Keratinocyte (primary cell): ENCODE measurements at regions not wholly inside any gene's neighbourhood (a gene's known extent, or its start where the extent isn't known, plus 50 kb on each side); places are given as distances from the start of the nearest gene placed in this dataset.

Experiments
- DNase-seq: peaks from one replicate; pipeline ENCODE4 v3.0.0-alpha.2; 2011; ENCODE audit warnings: low read depth, missing footprints, low spot score
- FAIRE-seq: peaks from 2 replicates; lab custom pipeline; 2011; peaks lifted over from hg19 to GRCh38; lab: Jason Lieb, UNC
- H2AFZ ChIP-seq: 2 replicates; pipeline ENCODE4 v1.6.0; 2012; ENCODE audit warnings: low read length, control low read depth, inconsistent platforms; ENCODE audit not compliant: control insufficient read depth
- H3K27ac ChIP-seq: 2 replicates; pipeline ENCODE4 v1.5.1; 2011; ENCODE audit warnings: low read length; ENCODE audit not compliant: control insufficient read depth, insufficient read depth
- H3K27me3 ChIP-seq: 3 replicates; pipeline ENCODE4 v1.6.0; 2011; ENCODE audit warnings: low read length; ENCODE audit not compliant: control insufficient read depth, insufficient read depth; ENCODE audit errors: extremely low read depth
- H3K36me3 ChIP-seq, 2 experiments: 2 replicates in 1 of 2; 3 replicates in 1 of 2; pipeline ENCODE4 v1.5.1; 2011; ENCODE audit warnings: low read length in 2 of 2, mild to moderate bottlenecking in 1 of 2; ENCODE audit not compliant: control insufficient read depth in 2 of 2, insufficient read depth in 2 of 2; ENCODE audit errors: extremely low read depth in 1 of 2
- H3K4me1 ChIP-seq: 3 replicates; pipeline ENCODE4 v1.5.1; 2011; ENCODE audit warnings: low read length; ENCODE audit not compliant: control insufficient read depth, insufficient read depth; ENCODE audit errors: extremely low read depth
- H3K4me2 ChIP-seq: 3 replicates; pipeline ENCODE4 v1.6.0; 2011; ENCODE audit warnings: low read depth, low read length; ENCODE audit not compliant: control insufficient read depth, insufficient read depth; ENCODE audit errors: extremely low read depth
- H3K4me3 ChIP-seq, 3 experiments: fragments of 200-600 bp in 1 of 3; sonication (generic) in 1 of 3; 2 replicates in 2 of 3; 3 replicates in 1 of 3; pipeline ENCODE4 v1.5.1; 2011 to 2016; ENCODE audit warnings: low read length in 3 of 3, mild to moderate bottlenecking in 3 of 3, control low read depth in 2 of 3, inconsistent platforms in 1 of 3, low read depth in 1 of 3, mixed read lengths in 1 of 3, mixed run types in 1 of 3, moderate library complexity in 1 of 3; ENCODE audit not compliant: control insufficient read depth in 2 of 3, insufficient read depth in 2 of 3; ENCODE audit errors: extremely low read depth in 1 of 3
- H3K79me2 ChIP-seq: 2 replicates; pipeline ENCODE4 v1.6.0; 2012; ENCODE audit warnings: low read length; ENCODE audit not compliant: control insufficient read depth, insufficient read depth
- H3K9ac ChIP-seq: 3 replicates; pipeline ENCODE4 v1.6.0; 2011; ENCODE audit warnings: low read length; ENCODE audit not compliant: control insufficient read depth, insufficient read depth; ENCODE audit errors: extremely low read depth
- H3K9me1 ChIP-seq: 3 replicates; pipeline ENCODE4 v1.6.0; 2011; ENCODE audit warnings: low read length; ENCODE audit not compliant: control insufficient read depth, insufficient read depth; ENCODE audit errors: extremely low read depth
- H3K9me3 ChIP-seq: 2 replicates; pipeline ENCODE4 v1.5.1; 2012; ENCODE audit warnings: low read depth, low read length; ENCODE audit not compliant: control insufficient read depth
- H4K20me1 ChIP-seq: 3 replicates; pipeline ENCODE4 v1.6.0; 2011; ENCODE audit warnings: low read length; ENCODE audit not compliant: control insufficient read depth, insufficient read depth; ENCODE audit errors: extremely low read depth
- EZH2 ChIP-seq: IDR thresholded peaks from one replicate; pipeline ENCODE4 v1.6.1; 2012; ENCODE audit warnings: inconsistent platforms, mild to moderate bottlenecking, low read length, moderate library complexity
- dilution Hi-C: fragments of 300-500 bp; cut with MboI; formaldehyde crosslinking; loops from one replicate; pipeline ENCODE4 v1.7.0; 2020; ENCODE audit warnings: low sequenced_read_pairs; ENCODE audit not compliant: extremely low pct_ligation_motif_present
- TF ChIP-seq, protein P1 (sequence below), 3 experiments: IDR thresholded peaks in 1 of 3; conservative IDR thresholded peaks in 1 of 3; optimal IDR thresholded peaks in 1 of 3; 2 replicates in 2 of 3; 3 replicates in 1 of 3; pipeline versions ENCODE3 to v1.5.1; 2011; ENCODE audit warnings: low read length in 3 of 3, mild to moderate bottlenecking in 3 of 3, moderate library complexity in 2 of 3, control low read depth in 1 of 3, inconsistent platforms in 1 of 3; ENCODE audit not compliant: insufficient read depth in 2 of 3; ENCODE audit errors: extremely low read depth in 1 of 3

GRCh38 chr4:79764120-79764519 lies 308.9 kb downstream of the ANTXR2 start:
- H2AFZ ChIP-seq: no peak overlapping the region
- no peak overlapping the region for H3K27ac ChIP-seq
- no peaks in the 10 kb centered on the region for H3K4me1 ChIP-seq
- H3K27me3 ChIP-seq: no peaks in the 10 kb centered on the region
- no peaks in the 10 kb centered on the region for H4K20me1 ChIP-seq
- H3K9me3 ChIP-seq: no peaks in the 10 kb centered on the region
- TF ChIP-seq EZH2: no peak
- TF ChIP-seq, protein P1, sequence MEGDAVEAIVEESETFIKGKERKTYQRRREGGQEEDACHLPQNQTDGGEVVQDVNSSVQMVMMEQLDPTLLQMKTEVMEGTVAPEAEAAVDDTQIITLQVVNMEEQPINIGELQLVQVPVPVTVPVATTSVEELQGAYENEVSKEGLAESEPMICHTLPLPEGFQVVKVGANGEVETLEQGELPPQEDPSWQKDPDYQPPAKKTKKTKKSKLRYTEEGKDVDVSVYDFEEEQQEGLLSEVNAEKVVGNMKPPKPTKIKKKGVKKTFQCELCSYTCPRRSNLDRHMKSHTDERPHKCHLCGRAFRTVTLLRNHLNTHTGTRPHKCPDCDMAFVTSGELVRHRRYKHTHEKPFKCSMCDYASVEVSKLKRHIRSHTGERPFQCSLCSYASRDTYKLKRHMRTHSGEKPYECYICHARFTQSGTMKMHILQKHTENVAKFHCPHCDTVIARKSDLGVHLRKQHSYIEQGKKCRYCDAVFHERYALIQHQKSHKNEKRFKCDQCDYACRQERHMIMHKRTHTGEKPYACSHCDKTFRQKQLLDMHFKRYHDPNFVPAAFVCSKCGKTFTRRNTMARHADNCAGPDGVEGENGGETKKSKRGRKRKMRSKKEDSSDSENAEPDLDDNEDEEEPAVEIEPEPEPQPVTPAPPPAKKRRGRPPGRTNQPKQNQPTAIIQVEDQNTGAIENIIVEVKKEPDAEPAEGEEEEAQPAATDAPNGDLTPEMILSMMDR (optimal IDR thresholded peaks at IDR 0.05 in 1 of 3, IDR thresholded peaks at IDR 0.05 in 1 of 3, conservative IDR thresholded peaks at IDR 0.05 in 1 of 3; ENCODE audit: extremely low read depth in 1 of 3, insufficient read depth in 2 of 3, low read length in 3 of 3): no peak
- H3K4me3 ChIP-seq: no peak overlapping the region
- no peaks in the 10 kb centered on the region for H3K36me3 ChIP-seq
- no peaks in the 10 kb centered on the region for H3K79me2 ChIP-seq
- no peak overlapping the region for H3K4me2 ChIP-seq
- no peak for FAIRE-seq
- DNase-seq: no peak
- no peaks in the 10 kb centered on the region for H3K9me1 ChIP-seq
- no peak overlapping the region for H3K9ac ChIP-seq
- dilution Hi-C loops: no loop called here

DNA sequence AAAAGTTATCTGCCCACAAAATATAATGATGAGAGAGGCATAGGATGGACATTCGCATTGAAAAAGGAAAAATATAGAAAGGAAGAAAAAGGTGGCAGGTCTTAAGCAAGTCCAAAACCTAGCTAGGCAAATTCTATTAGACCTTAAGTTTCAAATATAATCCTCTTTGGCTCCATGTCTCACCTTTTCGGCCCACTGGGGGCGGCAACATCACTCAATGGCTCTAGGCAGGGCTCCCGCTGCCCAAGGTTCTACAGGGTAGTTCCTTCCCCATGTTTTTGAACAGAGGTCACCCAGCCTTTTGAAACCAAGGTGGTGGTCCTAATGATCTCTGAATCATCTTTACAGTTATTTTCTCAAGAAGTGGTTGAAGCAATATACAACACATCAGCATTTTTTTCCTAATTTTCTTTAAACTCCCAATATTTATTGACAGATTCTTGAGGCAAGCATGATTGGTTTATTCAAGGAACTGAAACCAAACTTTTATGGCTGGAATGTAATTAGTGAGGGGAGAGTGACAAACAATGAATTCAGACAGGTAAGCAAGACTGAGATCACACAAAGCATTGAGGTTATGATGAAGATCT lies 309.4 kb downstream of the ANTXR2 start:
- Histone ChIP-seq H3K4me1 (no peaks in the 10 kb centered on the region), H3K9me3 (no peaks in the 10 kb centered on the region), H3K27ac (no peak overlapping the region), H3K79me2 (no peaks in the 10 kb centered on the region), H2AFZ (no peak overlapping the region), H3K27me3 (no peaks in the 10 kb centered on the region), H3K4me3 (no peak overlapping the region), H4K20me1 (no peaks in the 10 kb centered on the region), H3K9me1 (no peaks in the 10 kb centered on the region), H3K4me2 (no peak overlapping the region), H3K9ac (no peak overlapping the region), H3K36me3 (no peaks in the 10 kb centered on the region)
- DNase-seq: no peak
- TF ChIP-seq, protein P1 (optimal IDR thresholded peaks at IDR 0.05 in 1 of 3, IDR thresholded peaks at IDR 0.05 in 1 of 3, conservative IDR thresholded peaks at IDR 0.05 in 1 of 3; ENCODE audit: extremely low read depth in 1 of 3, insufficient read depth in 2 of 3, low read length in 3 of 3): no peak
- TF ChIP-seq EZH2: no peak
- dilution Hi-C loops: no loop called here
- no peak for FAIRE-seq
